ENCODE measurements at regions not wholly inside any gene's neighbourhood (a gene's known extent, or its start where the extent isn't known, plus 50 kb on each side); places are given as distances from the start of the nearest gene placed in this dataset.

DNA sequence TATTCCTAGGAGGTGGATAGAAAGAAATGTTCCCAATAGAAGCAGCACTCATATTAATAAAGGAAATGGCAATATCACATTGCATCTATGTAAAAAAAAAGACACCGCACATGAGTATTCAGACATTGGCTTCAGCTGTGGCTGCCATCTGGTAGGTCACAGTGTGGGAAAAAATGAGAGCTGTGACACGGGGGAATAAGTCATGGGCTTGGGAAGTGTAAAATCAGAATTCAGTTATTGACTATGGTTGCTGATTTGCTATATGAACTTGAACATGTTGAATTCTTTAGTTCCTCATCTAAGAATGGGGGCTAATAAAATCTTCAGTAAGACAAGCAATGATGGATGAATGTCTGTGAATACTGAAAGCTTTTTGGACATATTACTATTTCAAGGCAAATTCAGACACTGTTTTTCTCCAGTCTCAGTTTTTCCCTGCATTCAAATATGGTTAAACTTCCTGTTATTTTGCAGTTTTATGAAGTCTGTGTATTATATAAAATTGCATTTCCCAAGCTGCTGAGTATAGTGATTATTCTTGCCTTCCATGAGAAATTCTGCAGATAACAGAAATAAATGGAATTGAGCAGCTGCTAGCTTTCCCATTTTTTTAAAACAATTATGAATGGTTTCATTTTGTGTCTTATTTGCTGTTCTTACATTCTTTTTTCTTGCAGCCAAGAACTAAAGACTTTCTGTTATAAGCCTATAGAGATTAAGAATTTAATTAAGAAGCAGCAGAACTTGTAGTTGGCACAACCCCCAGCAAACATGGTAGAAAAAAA is 221.0 kb downstream of the ANKRD50 start:
- Histone ChIP-seq H3K4me2 (no peak overlapping the region), H3K9ac (no peak overlapping the region), H3K36me3 (ENCODE audit: insufficient read depth) (no peaks in the 10 kb centered on the region), H4K20me1 (ENCODE audit: insufficient read depth) (no peaks in the 10 kb centered on the region), H2AFZ (ENCODE audit: low read depth) (no peak overlapping the region), H3K4me1 (ENCODE audit: low read depth, poor library complexity, severe bottlenecking) (no peaks in the 10 kb centered on the region), H3K79me2 (ENCODE audit: insufficient read depth, low read depth) (no peaks in the 10 kb centered on the region), H3K27ac (no peak overlapping the region), H3K4me3 (IDR thresholded peaks at IDR 0.05; ENCODE audit: insufficient read depth, low read depth, low read length) (no peak overlapping the region), H3K27me3 (ENCODE audit: insufficient read depth, low read depth) (no peaks in the 10 kb centered on the region)
- TF ChIP-seq, protein P1, sequence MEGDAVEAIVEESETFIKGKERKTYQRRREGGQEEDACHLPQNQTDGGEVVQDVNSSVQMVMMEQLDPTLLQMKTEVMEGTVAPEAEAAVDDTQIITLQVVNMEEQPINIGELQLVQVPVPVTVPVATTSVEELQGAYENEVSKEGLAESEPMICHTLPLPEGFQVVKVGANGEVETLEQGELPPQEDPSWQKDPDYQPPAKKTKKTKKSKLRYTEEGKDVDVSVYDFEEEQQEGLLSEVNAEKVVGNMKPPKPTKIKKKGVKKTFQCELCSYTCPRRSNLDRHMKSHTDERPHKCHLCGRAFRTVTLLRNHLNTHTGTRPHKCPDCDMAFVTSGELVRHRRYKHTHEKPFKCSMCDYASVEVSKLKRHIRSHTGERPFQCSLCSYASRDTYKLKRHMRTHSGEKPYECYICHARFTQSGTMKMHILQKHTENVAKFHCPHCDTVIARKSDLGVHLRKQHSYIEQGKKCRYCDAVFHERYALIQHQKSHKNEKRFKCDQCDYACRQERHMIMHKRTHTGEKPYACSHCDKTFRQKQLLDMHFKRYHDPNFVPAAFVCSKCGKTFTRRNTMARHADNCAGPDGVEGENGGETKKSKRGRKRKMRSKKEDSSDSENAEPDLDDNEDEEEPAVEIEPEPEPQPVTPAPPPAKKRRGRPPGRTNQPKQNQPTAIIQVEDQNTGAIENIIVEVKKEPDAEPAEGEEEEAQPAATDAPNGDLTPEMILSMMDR (conservative IDR thresholded peaks at IDR 0.05; ENCODE audit: low read depth, low read length), result no peak

DNA sequence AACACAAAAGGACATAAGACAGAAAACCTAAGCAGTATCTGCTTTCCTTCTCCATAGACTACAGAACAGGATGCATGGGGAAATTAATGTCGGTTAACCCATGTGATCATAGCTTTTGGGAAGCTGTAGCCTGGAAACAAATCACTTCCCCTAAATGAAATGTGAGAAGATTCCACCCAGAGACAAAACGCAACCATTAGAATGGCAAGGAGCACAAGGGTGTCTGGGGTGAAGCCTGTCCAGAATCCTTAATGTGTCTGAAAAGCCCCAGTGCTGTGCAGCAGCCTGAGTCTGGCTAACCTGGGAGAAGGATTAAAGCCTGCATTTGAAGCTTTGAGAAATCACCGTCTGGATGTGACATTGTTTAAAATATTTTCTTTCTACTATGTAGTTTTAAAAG is 213.3 kb downstream of the ANKRD50 start:
- Histone ChIP-seq H3K4me2 (no peak overlapping the region), H2AFZ (ENCODE audit: low read depth) (no peak overlapping the region), H3K4me1 (ENCODE audit: low read depth, poor library complexity, severe bottlenecking) (no peaks in the 10 kb centered on the region), H3K79me2 (ENCODE audit: insufficient read depth, low read depth) (no peaks in the 10 kb centered on the region), H3K4me3 (IDR thresholded peaks at IDR 0.05; ENCODE audit: insufficient read depth, low read depth, low read length) (no peak overlapping the region), H4K20me1 (ENCODE audit: insufficient read depth) (no peaks in the 10 kb centered on the region), H3K36me3 (ENCODE audit: insufficient read depth) (no peaks in the 10 kb centered on the region), H3K9ac (no peak overlapping the region), H3K27ac (no peak overlapping the region), H3K27me3 (ENCODE audit: insufficient read depth, low read depth) (no peaks in the 10 kb centered on the region)
- TF ChIP-seq, protein P1 (conservative IDR thresholded peaks at IDR 0.05; ENCODE audit: low read depth, low read length), result no peak

GRCh38 chr4:124501576-124501975 is 211.0 kb downstream of the ANKRD50 start:
- Histone ChIP-seq H3K27ac (no peak overlapping the region), H3K79me2 (ENCODE audit: insufficient read depth, low read depth) (no peaks in the 10 kb centered on the region), H3K4me2 (no peak overlapping the region), H3K4me1 (ENCODE audit: low read depth, poor library complexity, severe bottlenecking) (no peaks in the 10 kb centered on the region), H4K20me1 (ENCODE audit: insufficient read depth) (no peaks in the 10 kb centered on the region), H3K9ac (no peak overlapping the region), H2AFZ (ENCODE audit: low read depth) (no peak overlapping the region), H3K27me3 (ENCODE audit: insufficient read depth, low read depth) (no peaks in the 10 kb centered on the region), H3K4me3 (IDR thresholded peaks at IDR 0.05; ENCODE audit: insufficient read depth, low read depth, low read length) (no peak overlapping the region), H3K36me3 (ENCODE audit: insufficient read depth) (no peaks in the 10 kb centered on the region)
- TF ChIP-seq, protein P1 (conservative IDR thresholded peaks at IDR 0.05; ENCODE audit: low read depth, low read length), result no peak

DNA sequence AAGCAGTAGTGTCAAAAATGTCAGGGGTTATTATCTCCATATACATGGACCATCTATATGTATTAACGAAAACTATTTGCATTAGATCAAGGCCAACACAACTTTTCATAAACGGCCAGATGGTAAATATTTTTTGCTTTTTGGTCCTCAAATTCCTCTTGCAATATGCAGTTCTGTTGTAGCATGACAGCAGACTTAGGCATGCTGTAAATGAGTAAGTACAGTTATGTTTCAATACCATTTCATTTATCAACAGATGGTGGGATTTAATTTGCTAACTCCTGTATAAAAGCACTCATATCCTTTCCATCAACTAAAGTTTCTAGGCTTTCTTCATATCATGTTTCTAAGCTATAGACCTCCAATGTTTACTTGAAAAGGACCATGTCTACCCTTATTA is 208.1 kb downstream of the ANKRD50 start:
- no peak overlapping the region for H3K4me3 ChIP-seq (IDR thresholded peaks at IDR 0.05; ENCODE audit: insufficient read depth, low read depth, low read length)
- TF ChIP-seq, protein P1 (conservative IDR thresholded peaks at IDR 0.05; ENCODE audit: low read depth, low read length), result no peak
- H3K27me3 ChIP-seq (ENCODE audit: insufficient read depth, low read depth), result no peaks in the 10 kb centered on the region
- H3K4me2 ChIP-seq, result no peak overlapping the region
- no peak overlapping the region for H2AFZ ChIP-seq (ENCODE audit: low read depth)
- no peak overlapping the region for H3K9ac ChIP-seq
- no peaks in the 10 kb centered on the region for H3K79me2 ChIP-seq (ENCODE audit: insufficient read depth, low read depth)
- no peak overlapping the region for H3K27ac ChIP-seq
- H3K4me1 ChIP-seq (ENCODE audit: low read depth, poor library complexity, severe bottlenecking), result no peaks in the 10 kb centered on the region
- no peaks in the 10 kb centered on the region for H4K20me1 ChIP-seq (ENCODE audit: insufficient read depth)
- no peaks in the 10 kb centered on the region for H3K36me3 ChIP-seq (ENCODE audit: insufficient read depth)

Measured in KMS-11 (cell line).